Esophagus muscularis mucosa (tissue), 4 donors: ENCODE measurements at regions not wholly inside any gene's neighbourhood (a gene's known extent, or its start where the extent isn't known, plus 50 kb on each side); places are given as distances from the start of the nearest gene placed in this dataset.

Experiments
- DNase-seq: peaks from one replicate; pipeline ENCODE4 v3.0.0-alpha.2; 2017; ENCODE audit errors: extremely low spot score
- H3K27ac ChIP-seq, 4 donors: fragments of 200-600 bp; sonication (generic); replicated peaks in 1 of 4; 1 replicate in 3 of 4; 2 replicates in 1 of 4; pipeline ENCODE4 v1.5.1; 2016 to 2019; ENCODE audit warnings: mild to moderate bottlenecking in 1 of 4
- H3K27me3 ChIP-seq, 4 donors: fragments of 200-600 bp; sonication (generic); one replicate each; pipeline versions ENCODE4 v1.5.1 to v1.6.0; 2016 to 2019
- H3K36me3 ChIP-seq, 4 donors: fragments of 200-600 bp; sonication (generic); one replicate each; pipeline ENCODE4 v1.5.1; 2016 to 2019
- H3K4me1 ChIP-seq, 4 donors: fragments of 200-600 bp; sonication (generic); one replicate each; pipeline ENCODE4 v1.5.1; 2016 to 2019
- H3K4me3 ChIP-seq, 4 donors: fragments of 200-600 bp; sonication (generic); 1 replicate in 2 of 4; 2 replicates in 2 of 4; pipeline ENCODE4 v1.5.1; 2016 to 2019; ENCODE audit warnings: mild to moderate bottlenecking in 4 of 4, moderate library complexity in 1 of 4
- H3K9me3 ChIP-seq, 4 donors: fragments of 200-600 bp; sonication (generic); 1 replicate in 3 of 4; 2 replicates in 1 of 4; pipeline ENCODE4 v1.5.1; 2016 to 2019
- EP300 ChIP-seq: sonication (generic); formaldehyde crosslinking; IDR thresholded peaks from one replicate; pipeline ENCODE4 v1.6.1; 2017; ENCODE audit warnings: antibody characterized with exemption
- POLR2A ChIP-seq: fragments of 450-650 bp; IDR thresholded peaks from one replicate; pipeline ENCODE4 v1.6.1; 2017; ENCODE audit warnings: antibody characterized with exemption, moderate library complexity, mild to moderate bottlenecking, low read depth
- POLR2AphosphoS5 ChIP-seq, 2 donors: sonication (generic); formaldehyde crosslinking; IDR thresholded peaks; one replicate each; pipeline ENCODE4 v1.6.1; 2017; ENCODE audit warnings: antibody characterized with exemption in 2 of 2
- WGBS: methylation state at CpG from one replicate; pipeline ENCODE4 v1.1.5; 2018; 5-methylcytosine and 5-hydroxymethylcytosine counted together
- intact Hi-C: fragments of 100-400 bp; cut with DNase I; formaldehyde crosslinking; loops from one replicate; pipeline ENCODE4 v1.15.1; 2023
- TF ChIP-seq, protein P1 (sequence below), 3 experiments: fragments of 200-600 bp in 2 of 3; fragments of 450-650 bp in 1 of 3; sonication (generic) in 2 of 3; IDR thresholded peaks; one replicate each; pipeline ENCODE4 v1.5.1; 2017 to 2019; ENCODE audit warnings: antibody characterized with exemption in 3 of 3, mild to moderate bottlenecking in 2 of 3, moderate library complexity in 1 of 3

- no peaks in the 10 kb centered on the region for H3K36me3 ChIP-seq
- H3K4me1 ChIP-seq = no peaks in the 10 kb centered on the region
- no peaks in the 10 kb centered on the region for H3K27me3 ChIP-seq
- no peak for DNase-seq
- TF ChIP-seq, protein P1, sequence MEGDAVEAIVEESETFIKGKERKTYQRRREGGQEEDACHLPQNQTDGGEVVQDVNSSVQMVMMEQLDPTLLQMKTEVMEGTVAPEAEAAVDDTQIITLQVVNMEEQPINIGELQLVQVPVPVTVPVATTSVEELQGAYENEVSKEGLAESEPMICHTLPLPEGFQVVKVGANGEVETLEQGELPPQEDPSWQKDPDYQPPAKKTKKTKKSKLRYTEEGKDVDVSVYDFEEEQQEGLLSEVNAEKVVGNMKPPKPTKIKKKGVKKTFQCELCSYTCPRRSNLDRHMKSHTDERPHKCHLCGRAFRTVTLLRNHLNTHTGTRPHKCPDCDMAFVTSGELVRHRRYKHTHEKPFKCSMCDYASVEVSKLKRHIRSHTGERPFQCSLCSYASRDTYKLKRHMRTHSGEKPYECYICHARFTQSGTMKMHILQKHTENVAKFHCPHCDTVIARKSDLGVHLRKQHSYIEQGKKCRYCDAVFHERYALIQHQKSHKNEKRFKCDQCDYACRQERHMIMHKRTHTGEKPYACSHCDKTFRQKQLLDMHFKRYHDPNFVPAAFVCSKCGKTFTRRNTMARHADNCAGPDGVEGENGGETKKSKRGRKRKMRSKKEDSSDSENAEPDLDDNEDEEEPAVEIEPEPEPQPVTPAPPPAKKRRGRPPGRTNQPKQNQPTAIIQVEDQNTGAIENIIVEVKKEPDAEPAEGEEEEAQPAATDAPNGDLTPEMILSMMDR (IDR thresholded peaks at IDR 0.05) = no peak
- no peak for TF ChIP-seq POLR2AphosphoS5 (IDR thresholded peaks at IDR 0.05)
- no peak for TF ChIP-seq EP300
- TF ChIP-seq POLR2A = no peak
- peaks cover 0 to 12% (median 11%) of the 10 kb centered on the region in 4 donors for H3K9me3 ChIP-seq
- H3K27ac ChIP-seq = no peak overlapping the region
- H3K4me3 ChIP-seq = no peak overlapping the region
- WGBS = 92% methylated on average over 1 of the region's 1 CpG
- intact Hi-C loops = no loop called here
Measured at GRCh38 chr2:144990661-144991060, 470.7 kb upstream of the ZEB2 start.

DNA sequence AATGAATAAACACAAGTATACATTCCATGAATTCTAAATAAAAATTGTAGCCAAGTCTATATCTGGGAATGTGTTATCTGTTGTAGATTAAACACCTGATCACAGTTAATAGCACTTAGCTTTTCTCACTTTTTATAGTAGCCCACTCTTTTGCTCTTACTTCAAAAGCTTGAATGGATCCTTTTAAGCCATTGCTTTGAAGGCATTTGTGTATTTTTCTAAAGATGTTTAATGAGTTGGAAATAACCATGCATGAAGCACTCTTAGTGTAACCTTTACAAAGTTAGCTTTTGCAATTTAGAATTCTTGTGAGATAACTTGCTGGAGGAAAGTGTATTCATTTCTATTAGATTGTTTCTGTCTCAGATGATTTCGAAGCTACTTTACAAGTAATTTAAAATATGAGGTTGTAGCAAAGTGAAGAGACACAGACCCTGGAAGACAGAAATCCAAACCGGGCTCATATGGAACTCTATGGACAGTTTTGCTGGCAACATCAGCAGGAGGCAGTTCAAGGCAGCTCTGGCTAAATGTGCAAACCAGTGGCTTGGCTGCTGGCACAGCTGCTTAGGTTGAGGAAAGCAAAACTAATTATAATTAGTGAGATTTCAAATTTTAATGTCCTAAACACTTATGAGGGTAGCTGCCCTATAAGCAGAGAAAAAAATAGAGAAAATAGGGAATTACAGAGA is 469.8 kb upstream of the ZEB2 start:
- Histone ChIP-seq H3K36me3 (no peaks in the 10 kb centered on the region), H3K27ac (no peak overlapping the region), H3K9me3 (peaks cover 0 to 14% (median 12%) of the 10 kb centered on the region in 4 donors), H3K4me3 (no peak overlapping the region), H3K4me1 (no peaks in the 10 kb centered on the region), H3K27me3 (no peaks in the 10 kb centered on the region)
- TF ChIP-seq, protein P1 (IDR thresholded peaks at IDR 0.05) = no peak
- TF ChIP-seq POLR2AphosphoS5 (IDR thresholded peaks at IDR 0.05) = no peak
- TF ChIP-seq EP300 = no peak
- no peak for TF ChIP-seq POLR2A
- intact Hi-C loops = no loop called here
- WGBS = 49% methylated on average over 2 of the region's 2 CpGs
- DNase-seq = no peak

DNA sequence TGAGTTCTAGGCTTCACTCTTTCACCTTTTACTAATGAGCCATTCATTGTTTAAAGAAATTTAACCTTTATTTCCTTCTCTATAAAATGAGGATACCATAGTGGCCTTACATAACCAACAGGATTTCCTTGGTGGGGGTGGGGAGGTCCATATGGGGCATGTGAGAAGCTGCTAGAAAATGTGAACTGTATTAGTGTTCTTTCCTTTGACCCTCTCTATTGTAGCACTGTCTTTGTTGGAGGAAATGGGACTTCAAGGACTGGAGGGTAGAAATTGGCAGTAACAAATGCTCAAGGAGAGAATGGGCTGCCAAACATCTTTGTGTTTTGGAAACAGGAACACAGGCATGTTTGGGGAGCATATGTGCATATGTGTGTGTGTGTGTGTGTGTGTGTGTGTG is 468.7 kb upstream of the ZEB2 start:
- no peak for DNase-seq
- no peaks in the 10 kb centered on the region for H3K4me1 ChIP-seq
- peaks cover 0 to 14% (median 12%) of the 10 kb centered on the region in 4 donors for H3K9me3 ChIP-seq
- no peak overlapping the region for H3K27ac ChIP-seq
- intact Hi-C loops = no loop called here
- no peaks in the 10 kb centered on the region for H3K36me3 ChIP-seq
- no peak for TF ChIP-seq POLR2AphosphoS5 (IDR thresholded peaks at IDR 0.05)
- TF ChIP-seq, protein P1 (IDR thresholded peaks at IDR 0.05) = no peak
- H3K4me3 ChIP-seq = no peak overlapping the region
- no peaks in the 10 kb centered on the region for H3K27me3 ChIP-seq

DNA sequence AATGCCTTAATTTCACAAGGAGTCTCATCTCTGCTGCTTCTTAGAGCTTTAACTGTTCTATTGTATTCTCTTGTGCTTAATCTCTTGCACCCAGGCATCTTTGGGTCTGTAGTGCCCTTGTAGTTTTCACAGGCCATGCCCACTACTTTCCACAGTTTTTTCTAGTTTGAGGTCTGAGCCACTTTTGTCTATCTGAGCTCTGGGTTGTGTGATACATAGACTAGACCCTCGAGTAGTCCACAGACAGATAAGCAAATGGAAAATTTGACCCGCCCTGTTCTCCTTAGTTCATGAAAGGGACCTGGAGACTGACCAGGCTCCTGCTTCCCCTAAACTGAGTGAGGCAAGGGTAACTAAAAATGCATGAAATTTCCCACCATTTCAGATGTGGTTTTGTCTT is 466.8 kb upstream of the ZEB2 start:
- H3K4me3 ChIP-seq = no peak overlapping the region
- H3K27me3 ChIP-seq = no peaks in the 10 kb centered on the region
- peaks cover 0 to 14% (median 12%) of the 10 kb centered on the region in 4 donors for H3K9me3 ChIP-seq
- 95% methylated on average over 2 of the region's 2 CpGs for WGBS
- no peak for DNase-seq
- H3K4me1 ChIP-seq = no peaks in the 10 kb centered on the region
- H3K27ac ChIP-seq = no peak overlapping the region
- no peaks in the 10 kb centered on the region for H3K36me3 ChIP-seq
- TF ChIP-seq POLR2AphosphoS5 (IDR thresholded peaks at IDR 0.05) (no peak), POLR2A (no peak), EP300 (no peak)
- TF ChIP-seq, protein P1 (IDR thresholded peaks at IDR 0.05) = no peak
- intact Hi-C loops = no loop called here

DNA sequence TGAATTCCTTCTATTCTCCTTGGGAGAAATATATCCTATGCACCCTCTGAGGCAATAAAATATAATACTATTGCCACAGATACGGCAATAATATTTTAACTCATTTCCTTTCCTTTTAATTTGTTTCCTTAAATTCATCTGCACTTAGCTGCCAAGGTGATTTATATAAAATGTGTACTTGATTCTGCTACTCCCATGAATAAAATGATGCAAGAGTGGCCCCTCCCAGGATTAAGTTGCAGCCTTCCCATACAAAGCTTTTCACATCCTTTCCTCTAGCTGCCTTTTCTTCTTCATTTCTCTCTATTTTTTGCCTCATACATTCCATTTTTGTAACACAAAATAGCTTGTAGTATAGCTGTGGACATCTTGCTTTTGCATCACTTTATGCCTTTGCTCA is 464.1 kb upstream of the ZEB2 start:
- Histone ChIP-seq H3K27me3 (no peaks in the 10 kb centered on the region), H3K4me3 (no peak overlapping the region), H3K27ac (no peak overlapping the region), H3K9me3 (peaks cover 0 to 14% (median 12%) of the 10 kb centered on the region in 4 donors), H3K36me3 (no peaks in the 10 kb centered on the region), H3K4me1 (no peaks in the 10 kb centered on the region)
- no peak for TF ChIP-seq EP300
- TF ChIP-seq POLR2A = no peak
- TF ChIP-seq, protein P1 (IDR thresholded peaks at IDR 0.05) = no peak
- DNase-seq = no peak
- intact Hi-C loops = no loop called here
- 94% methylated on average over 1 of the region's 1 CpG for WGBS
